B cell (primary cell): ENCODE measurements at regions not wholly inside any gene's neighbourhood (a gene's known extent, or its start where the extent isn't known, plus 50 kb on each side); places are given as distances from the start of the nearest gene placed in this dataset.

Experiments
- EZH2 ChIP-seq: IDR thresholded peaks from 2 replicates; pipeline ENCODE4 v1.6.1; 2012; ENCODE audit warnings: borderline replicate concordance, low read depth, mild to moderate bottlenecking, moderate library complexity, low read length; ENCODE audit not compliant: insufficient read depth, poor library complexity, severe bottlenecking
- TF ChIP-seq, protein P1 (sequence below): fragments of 200-600 bp; IDR thresholded peaks from one replicate; pipeline ENCODE4 v1.8.0; 2022; ENCODE audit warnings: antibody characterized with exemption, mild to moderate bottlenecking

DNA sequence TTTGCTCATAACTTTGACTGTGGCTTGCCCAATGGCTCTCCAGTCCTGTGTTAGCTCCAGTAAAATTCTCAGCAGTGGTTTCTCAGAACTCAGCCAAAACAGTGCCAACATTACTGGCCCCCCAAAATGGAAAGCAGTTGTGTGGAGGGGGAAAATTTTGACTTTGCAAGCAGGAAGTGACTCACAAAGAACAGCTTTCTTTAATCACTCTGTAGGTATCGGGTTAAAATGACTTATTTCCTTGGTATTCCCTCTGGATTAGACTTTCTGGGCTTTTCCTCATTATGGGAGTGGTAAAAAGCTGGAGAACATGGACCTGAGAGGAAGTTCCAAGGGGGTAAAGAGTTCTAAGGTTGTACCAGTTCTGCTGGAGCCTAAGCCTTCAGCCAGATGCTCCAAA, 175.7 kb upstream of the RND3 start:
- TF ChIP-seq, protein P1, sequence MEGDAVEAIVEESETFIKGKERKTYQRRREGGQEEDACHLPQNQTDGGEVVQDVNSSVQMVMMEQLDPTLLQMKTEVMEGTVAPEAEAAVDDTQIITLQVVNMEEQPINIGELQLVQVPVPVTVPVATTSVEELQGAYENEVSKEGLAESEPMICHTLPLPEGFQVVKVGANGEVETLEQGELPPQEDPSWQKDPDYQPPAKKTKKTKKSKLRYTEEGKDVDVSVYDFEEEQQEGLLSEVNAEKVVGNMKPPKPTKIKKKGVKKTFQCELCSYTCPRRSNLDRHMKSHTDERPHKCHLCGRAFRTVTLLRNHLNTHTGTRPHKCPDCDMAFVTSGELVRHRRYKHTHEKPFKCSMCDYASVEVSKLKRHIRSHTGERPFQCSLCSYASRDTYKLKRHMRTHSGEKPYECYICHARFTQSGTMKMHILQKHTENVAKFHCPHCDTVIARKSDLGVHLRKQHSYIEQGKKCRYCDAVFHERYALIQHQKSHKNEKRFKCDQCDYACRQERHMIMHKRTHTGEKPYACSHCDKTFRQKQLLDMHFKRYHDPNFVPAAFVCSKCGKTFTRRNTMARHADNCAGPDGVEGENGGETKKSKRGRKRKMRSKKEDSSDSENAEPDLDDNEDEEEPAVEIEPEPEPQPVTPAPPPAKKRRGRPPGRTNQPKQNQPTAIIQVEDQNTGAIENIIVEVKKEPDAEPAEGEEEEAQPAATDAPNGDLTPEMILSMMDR = no peak
- no peak for TF ChIP-seq EZH2
